Memory B cell (primary cell): ENCODE measurements at regions not wholly inside any gene's neighbourhood (a gene's known extent, or its start where the extent isn't known, plus 50 kb on each side); places are given as distances from the start of the nearest gene placed in this dataset.

Source experiments
- ATAC-seq: fragments of 150-1000 bp; cut with Tn5 transposase; 2 replicates; pipeline ENCODE4 v1.10.0; 2021; ENCODE audit warnings: low read depth, mild to moderate bottlenecking, moderate library complexity
- DNase-seq, 2 donors: peaks; one replicate each; pipeline ENCODE4 v3.0.0; 2022; ENCODE audit warnings: low spot score in 2 of 2
- H3K27ac Mint-ChIP-seq: one replicate; pipeline ENCODE4 v1.8.0; 2022; ENCODE audit warnings: mild to moderate bottlenecking, moderate library complexity, mixed read lengths
- H3K27me3 Mint-ChIP-seq: one replicate; pipeline ENCODE4 v1.8.0; 2022; ENCODE audit warnings: mixed read lengths
- H3K36me3 Mint-ChIP-seq: one replicate; pipeline ENCODE4 v1.8.0; 2022; ENCODE audit warnings: mild to moderate bottlenecking, mixed read lengths
- H3K4me1 Mint-ChIP-seq: one replicate; pipeline ENCODE4 v1.8.0; 2022; ENCODE audit warnings: mixed read lengths
- H3K4me3 Mint-ChIP-seq: one replicate; pipeline ENCODE4 v1.8.0; 2022; ENCODE audit warnings: mild to moderate bottlenecking, moderate library complexity, mixed read lengths
- H3K9me3 Mint-ChIP-seq: one replicate; pipeline ENCODE4 v1.8.0; 2022; ENCODE audit warnings: mixed read lengths

DNA sequence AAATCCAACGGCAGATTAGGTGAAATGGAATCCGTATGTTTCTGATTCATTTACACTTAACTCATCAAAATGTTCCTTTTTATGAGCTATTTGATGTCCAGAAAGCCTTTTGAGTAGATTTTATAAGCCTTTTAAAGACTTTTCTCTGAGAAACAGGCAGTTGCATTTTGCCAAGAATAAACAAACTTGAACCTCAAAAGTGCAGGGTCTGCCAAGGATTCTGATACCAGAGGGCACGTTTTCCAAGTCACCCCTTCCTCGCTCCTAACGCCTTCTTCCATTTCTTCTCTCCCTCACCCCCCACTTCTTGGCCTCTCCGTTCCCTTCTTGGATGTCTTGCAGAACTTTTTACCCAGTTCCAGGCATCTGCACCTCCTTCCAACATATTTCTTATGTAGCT is 200.6 kb upstream of the TBX3 start:
- ATAC-seq, result no peak
- H3K36me3 Mint-ChIP-seq, result no peaks in the 10 kb centered on the region
- H3K4me1 Mint-ChIP-seq, result no peaks in the 10 kb centered on the region
- H3K9me3 Mint-ChIP-seq, result peaks cover 1% of the 10 kb centered on the region
- no peaks in the 10 kb centered on the region for H3K27me3 Mint-ChIP-seq
- no peak overlapping the region for H3K4me3 Mint-ChIP-seq
- DNase-seq, result no peak
- H3K27ac Mint-ChIP-seq, result no peak overlapping the region

DNA sequence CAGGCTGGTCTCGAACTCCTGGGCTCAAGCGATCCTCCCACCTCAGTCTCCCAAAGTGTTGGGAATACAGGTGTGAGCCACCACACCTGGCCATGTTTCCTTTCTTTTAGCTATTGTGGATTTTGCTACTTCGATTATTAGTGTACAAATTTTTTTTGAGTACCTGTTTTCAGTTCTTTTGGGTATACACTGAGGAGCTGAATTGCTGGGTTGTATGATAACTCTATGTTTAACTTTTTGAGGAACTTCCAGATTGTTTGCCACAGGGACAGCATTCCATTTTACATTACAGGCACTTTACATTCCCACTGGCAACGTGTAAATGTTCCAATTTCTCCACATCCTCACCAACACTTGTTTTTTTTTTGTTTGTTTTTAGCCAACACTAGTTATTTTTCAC is 198.1 kb upstream of the TBX3 start:
- no peak for ATAC-seq
- no peak for DNase-seq
- H3K9me3 Mint-ChIP-seq, result peaks cover 5% of the 10 kb centered on the region

DNA sequence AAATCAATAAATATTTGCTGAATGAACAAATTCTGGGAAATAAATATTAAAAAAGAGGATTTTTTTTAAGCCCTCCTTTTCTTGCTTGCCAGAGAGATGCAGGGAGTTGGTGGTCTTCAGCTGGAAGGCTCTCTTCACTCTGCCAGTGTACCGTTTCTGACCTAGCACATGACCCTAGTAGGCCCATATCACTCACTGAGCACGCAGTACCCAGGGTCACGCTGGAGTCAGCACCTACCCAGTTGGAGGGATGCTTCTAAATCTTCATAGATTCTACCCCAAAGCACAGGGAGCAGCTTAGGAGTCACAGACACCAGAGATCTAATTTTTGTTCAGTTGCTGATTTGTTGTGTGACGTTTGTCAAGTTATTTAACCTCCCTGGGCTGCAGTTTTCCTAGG is 195.4 kb upstream of the TBX3 start:
- peaks cover 5% of the 10 kb centered on the region for H3K9me3 Mint-ChIP-seq
- no peaks in the 10 kb centered on the region for H3K36me3 Mint-ChIP-seq
- H3K4me1 Mint-ChIP-seq, result peaks cover 2% of the 10 kb centered on the region
- H3K27me3 Mint-ChIP-seq, result no peaks in the 10 kb centered on the region
- DNase-seq, result no peak
- H3K4me3 Mint-ChIP-seq, result no peak overlapping the region
- no peak for ATAC-seq
- no peak overlapping the region for H3K27ac Mint-ChIP-seq

More for the DNA sequence above, 198.1 kb upstream of the TBX3 start:
- H3K27ac Mint-ChIP-seq, result no peak overlapping the region
- no peaks in the 10 kb centered on the region for H3K36me3 Mint-ChIP-seq
- H3K4me1 Mint-ChIP-seq, result peaks cover 2% of the 10 kb centered on the region
- no peak overlapping the region for H3K4me3 Mint-ChIP-seq
- no peaks in the 10 kb centered on the region for H3K27me3 Mint-ChIP-seq

DNA sequence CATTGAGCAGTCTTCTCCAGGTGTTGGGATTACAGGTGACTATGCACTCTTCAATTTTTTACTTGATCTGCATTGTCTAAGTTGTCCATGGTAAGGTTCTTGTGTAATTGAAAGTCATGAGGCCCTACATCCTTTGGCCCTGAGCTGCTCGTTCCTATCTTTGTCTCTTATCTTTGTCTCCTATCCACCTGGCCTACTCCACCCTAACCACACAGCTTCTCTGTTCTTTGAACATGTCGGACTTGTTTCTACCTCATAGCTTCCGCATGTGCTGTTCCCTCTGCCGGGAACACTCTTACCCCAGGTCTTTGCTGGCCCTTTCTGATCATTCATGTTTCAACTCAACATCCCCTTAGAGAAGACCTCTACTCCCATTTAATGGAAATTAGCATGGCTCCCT is 194.8 kb upstream of the TBX3 start:
- peaks cover 2% of the 10 kb centered on the region for H3K4me1 Mint-ChIP-seq
- H3K9me3 Mint-ChIP-seq, result peaks cover 5% of the 10 kb centered on the region
- H3K36me3 Mint-ChIP-seq, result no peaks in the 10 kb centered on the region
- ATAC-seq (no peak), DNase-seq (no peak)
- H3K27me3 Mint-ChIP-seq, result no peaks in the 10 kb centered on the region
- H3K4me3 Mint-ChIP-seq, result no peak overlapping the region
- H3K27ac Mint-ChIP-seq, result no peak overlapping the region

DNA sequence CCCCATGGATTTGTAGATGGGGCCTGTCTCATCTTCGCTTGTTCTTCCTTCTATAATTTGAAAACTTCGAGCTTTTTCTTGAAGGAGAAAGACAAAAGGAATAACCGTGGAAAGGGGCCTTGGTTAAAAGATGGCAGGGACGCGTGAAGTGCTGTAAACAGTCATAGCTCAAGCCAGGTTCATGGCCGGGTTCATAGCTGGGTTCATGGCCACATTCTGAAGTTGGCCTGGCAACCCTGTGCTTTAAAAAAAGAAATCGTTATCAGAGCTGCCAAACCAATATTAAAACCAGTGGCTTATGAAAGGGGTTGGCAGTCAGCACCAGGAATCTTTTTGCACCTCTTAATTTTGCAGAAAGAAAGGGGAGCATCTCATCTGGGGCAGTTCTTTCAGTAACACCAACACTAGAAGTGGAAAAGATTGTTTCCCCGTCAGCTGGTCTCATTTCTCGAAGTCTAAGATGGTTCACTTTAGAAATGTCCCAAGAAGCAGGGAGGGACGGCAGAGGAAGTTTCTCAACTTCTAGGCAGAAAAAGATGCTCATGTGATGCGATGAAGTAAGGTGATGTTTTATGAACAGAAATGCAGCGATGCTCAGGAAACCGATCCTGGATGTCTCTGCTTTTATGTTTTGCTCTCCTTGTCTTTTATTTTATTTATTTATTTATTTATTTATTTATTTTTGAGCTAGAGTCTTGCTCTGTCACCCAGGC is 193.1 kb upstream of the TBX3 start:
- H3K9me3 Mint-ChIP-seq, result peaks cover 4% of the 10 kb centered on the region
- H3K27ac Mint-ChIP-seq, result no peak overlapping the region
- DNase-seq, result no peak
- ATAC-seq, result no peak
- no peak overlapping the region for H3K4me3 Mint-ChIP-seq
- H3K36me3 Mint-ChIP-seq, result no peaks in the 10 kb centered on the region
- peaks cover 2% of the 10 kb centered on the region for H3K4me1 Mint-ChIP-seq
- no peaks in the 10 kb centered on the region for H3K27me3 Mint-ChIP-seq

DNA sequence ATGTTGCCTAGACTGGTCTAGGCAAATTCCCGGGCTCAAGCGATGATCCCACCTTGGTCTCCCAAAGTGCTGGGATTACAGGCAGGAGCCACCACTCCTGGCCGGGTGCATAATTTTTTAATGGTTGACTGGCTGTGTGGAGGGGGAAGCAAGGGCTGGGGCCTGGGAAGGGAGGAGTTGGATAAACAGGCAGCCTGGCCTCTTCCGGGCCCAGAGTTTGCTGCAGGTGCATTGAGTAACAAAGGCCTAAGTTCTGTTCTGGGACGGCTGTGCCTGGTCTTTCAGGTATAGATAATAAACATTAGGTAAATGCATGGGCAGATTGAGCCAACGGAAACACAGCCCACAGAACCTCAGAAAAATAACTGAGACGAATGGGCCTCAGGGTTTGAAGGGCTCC is 191.3 kb upstream of the TBX3 start:
- DNase-seq, result no peak
- Mint-ChIP-seq H3K36me3 (no peaks in the 10 kb centered on the region), H3K9me3 (peaks cover 6% of the 10 kb centered on the region), H3K27ac (no peak overlapping the region), H3K4me1 (peaks cover 2% of the 10 kb centered on the region), H3K27me3 (no peaks in the 10 kb centered on the region), H3K4me3 (no peak overlapping the region)
- no peak for ATAC-seq

DNA sequence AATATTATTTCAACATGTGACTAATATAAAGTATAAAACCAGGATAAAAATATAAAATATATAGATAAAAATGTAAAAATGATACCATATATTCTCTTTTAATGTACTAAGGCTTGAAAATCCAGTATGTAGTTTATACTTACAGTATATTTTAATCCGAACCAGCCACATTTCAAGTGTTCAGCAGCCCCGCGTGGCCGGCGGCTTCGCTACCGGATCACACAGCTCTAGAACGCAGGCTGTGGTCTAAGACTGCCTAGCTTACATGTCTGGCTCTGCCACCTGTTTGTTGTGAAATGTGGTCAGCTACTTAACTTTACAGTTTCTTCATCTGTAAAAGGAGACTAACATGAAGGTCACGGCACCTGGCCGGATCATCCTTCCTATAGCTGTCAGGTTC is 189.7 kb upstream of the TBX3 start:
- Mint-ChIP-seq H3K27ac (no peak overlapping the region), H3K4me1 (peaks cover 2% of the 10 kb centered on the region), H3K27me3 (no peaks in the 10 kb centered on the region), H3K9me3 (peaks cover 3% of the 10 kb centered on the region), H3K36me3 (no peaks in the 10 kb centered on the region), H3K4me3 (no peak overlapping the region)
- no peak for ATAC-seq
- DNase-seq, result no peak

DNA sequence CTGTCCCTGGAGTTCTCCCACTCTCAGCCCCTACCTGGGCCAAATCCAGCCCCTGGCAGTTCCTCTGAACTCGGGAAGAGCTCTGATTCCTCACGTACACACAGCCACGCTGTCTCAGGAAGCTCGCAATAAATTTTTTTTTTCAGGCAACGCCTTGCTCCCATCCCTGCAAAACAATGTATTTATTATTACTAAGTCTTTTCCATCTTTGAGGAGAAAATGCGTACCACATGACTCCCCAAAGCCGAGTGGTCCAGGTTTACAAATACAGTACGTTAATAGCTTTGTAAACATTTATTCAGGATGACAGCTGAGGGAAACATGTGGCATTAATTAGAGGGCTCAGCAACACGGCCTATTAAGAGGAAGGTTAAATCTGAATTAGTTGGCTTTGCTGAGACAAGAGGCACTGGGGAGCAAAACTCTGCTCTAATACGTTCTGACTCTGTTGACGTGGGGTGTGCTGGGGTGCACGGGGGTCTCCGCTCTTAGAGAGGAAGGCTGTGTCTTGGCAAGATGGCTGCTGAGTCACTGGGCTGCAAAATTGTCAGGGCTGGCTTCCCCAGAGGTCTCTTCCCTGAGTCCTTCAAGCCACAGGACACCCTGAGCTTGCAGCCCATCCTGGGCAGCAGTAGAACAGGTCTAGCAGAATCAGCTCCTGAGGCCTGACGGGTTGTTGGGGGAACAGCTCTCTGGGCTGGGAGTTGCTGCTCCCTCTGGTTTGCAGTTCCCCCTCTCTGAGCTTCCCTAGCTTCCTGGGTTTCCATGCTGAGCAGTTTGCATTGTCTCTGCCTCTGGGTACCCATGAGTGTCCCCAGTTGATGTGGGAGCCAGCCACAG is 185.2 kb upstream of the TBX3 start:
- Mint-ChIP-seq H3K27ac (no peak overlapping the region), H3K4me3 (no peak overlapping the region), H3K9me3 (peaks cover 3% of the 10 kb centered on the region), H3K27me3 (peaks cover 2% of the 10 kb centered on the region), H3K4me1 (no peaks in the 10 kb centered on the region), H3K36me3 (no peaks in the 10 kb centered on the region)
- DNase-seq (no peak), ATAC-seq (no peak)

DNA sequence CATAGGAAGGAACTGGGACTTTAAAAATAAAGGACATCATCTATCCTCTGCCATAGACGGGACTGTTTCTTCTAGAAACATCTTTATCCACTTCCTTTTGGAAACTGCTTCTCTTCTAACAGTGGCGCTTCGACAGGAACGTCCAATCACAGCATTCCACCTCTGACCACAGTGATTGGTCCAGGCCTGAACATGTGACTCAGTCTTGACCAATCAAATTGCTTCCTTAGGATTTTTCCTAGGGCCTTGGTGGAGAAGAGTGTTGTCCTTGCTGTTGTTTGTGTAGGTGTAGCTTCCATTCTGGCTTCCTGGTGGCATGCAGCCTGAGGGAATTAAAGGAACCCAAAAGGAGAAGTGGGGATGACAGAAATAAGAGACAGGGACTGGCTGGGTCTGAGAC is 182.4 kb upstream of the TBX3 start:
- H3K9me3 Mint-ChIP-seq, result peaks cover 5% of the 10 kb centered on the region
- H3K27ac Mint-ChIP-seq, result no peak overlapping the region
- peaks cover 2% of the 10 kb centered on the region for H3K27me3 Mint-ChIP-seq
- DNase-seq (no peak), ATAC-seq (no peak)
- H3K4me1 Mint-ChIP-seq, result no peaks in the 10 kb centered on the region
- H3K36me3 Mint-ChIP-seq, result no peaks in the 10 kb centered on the region
- no peak overlapping the region for H3K4me3 Mint-ChIP-seq

DNA sequence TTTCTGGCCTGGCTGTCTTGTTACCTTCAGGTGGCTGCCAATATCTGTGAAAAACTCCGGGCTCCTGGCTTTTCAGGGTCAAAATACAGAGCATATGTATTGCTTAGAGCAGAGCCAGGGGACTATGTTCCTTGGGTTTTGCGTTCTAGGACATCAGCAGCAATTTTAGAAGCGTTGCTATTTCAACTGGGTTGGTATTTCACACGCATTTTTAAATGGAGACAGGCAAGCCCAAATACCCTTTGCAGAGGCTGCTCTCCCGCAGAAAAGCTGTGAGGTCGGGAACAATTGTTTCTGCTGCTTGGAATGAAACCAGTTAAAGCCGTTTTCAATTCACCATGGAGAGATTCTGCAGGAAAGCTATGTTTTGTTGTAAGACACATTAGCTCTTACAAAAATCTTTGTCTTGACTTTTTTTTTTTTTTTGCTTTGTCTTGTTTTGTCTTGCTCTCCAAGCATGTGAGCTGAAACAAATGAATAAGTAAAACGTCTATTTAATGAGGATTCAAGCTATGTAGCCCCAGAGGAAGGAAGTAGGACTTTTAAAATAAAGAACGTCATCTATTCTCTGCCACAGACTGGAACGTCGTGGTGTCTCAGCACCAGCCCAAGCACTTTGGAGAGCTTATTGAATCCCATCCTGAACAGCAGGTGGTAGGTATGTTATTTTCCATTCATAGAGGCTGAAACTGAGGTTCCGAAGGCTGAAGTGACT is 181.0 kb upstream of the TBX3 start:
- ATAC-seq (no peak), DNase-seq (no peak)
- Mint-ChIP-seq H3K4me3 (no peak overlapping the region), H3K27ac (no peak overlapping the region), H3K4me1 (no peaks in the 10 kb centered on the region), H3K36me3 (no peaks in the 10 kb centered on the region), H3K27me3 (peaks cover 2% of the 10 kb centered on the region), H3K9me3 (peaks cover 8% of the 10 kb centered on the region)

DNA sequence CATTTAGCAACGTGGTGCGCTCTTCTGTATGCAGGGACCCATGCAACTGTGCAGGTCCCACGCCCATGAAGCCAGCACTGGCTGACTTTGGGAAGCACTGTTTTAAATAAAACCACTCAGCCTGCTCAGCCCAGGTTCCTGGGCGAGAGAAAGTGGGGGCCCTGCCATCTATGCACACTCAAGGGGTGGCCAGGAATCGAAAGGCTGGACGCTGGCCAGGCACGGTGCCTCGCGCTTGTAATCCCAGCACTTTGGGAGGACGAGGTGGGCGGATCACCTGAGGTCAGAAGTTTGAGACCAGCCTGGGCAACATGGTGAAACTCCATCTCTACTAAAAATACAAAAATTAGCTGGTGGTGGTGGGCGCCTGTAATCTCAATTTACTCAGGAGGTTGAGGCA is 179.9 kb upstream of the TBX3 start:
- no peak overlapping the region for H3K27ac Mint-ChIP-seq
- H3K4me3 Mint-ChIP-seq, result no peak overlapping the region
- H3K27me3 Mint-ChIP-seq, result peaks cover 2% of the 10 kb centered on the region
- no peaks in the 10 kb centered on the region for H3K36me3 Mint-ChIP-seq
- ATAC-seq (no peak), DNase-seq (no peak)
- H3K4me1 Mint-ChIP-seq, result no peaks in the 10 kb centered on the region
- peaks cover 8% of the 10 kb centered on the region for H3K9me3 Mint-ChIP-seq

DNA sequence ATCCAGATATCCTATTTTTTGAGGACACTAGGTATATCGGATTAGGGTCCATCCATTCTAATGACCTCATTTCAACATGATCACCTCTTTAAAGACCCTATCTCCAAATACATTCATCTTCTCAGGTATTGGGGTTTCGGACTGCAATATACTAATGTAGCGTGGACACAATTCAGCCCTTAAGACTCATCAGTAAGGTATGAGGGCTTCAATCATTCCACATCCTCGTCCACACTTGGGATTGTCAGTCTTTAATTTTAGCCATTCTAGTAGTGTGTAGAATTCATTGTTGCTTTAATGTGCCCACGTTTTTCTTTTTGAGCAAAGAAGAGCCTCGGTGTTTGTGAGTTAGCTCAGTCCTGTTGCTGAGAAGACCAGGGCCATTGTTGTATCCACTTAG is 177.0 kb upstream of the TBX3 start:
- no peak for ATAC-seq

DNA sequence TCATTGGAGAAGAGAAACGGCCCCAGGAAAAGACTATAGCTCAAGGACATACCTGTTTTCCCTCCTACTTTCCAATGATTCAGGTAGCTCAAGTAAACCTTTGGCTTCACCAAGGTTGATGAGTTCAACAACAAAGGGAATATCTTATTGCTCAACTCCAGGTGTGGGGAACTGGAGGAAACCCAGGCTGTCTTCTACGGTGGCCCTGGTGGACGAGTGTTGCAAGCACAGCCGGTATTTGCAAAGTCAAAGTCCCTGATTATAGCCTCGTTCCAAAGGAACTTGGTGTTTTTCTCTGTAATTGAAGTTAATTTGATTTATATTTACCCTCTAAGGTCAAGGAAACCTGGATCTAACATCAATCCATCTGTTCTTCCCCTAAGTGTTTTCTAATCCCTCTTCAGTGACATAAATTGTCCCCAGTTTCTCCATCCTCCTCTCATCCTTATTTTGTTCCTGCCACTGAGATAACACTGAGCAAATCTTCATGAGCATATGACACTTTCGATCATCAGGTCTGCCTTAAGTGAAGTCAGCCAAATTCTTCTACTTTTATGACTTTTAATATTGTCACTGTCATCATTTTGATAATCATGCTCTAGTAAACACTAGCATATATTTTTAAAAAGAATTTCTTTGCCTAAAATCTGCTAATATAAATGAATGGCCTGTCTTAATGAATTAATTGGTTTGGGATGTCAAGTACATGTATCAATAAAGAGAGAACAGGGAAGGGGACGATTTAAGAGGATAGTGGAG is 174.6 kb upstream of the TBX3 start:
- Mint-ChIP-seq H3K36me3 (no peaks in the 10 kb centered on the region), H3K27ac (no peak overlapping the region), H3K4me1 (no peaks in the 10 kb centered on the region), H3K4me3 (no peak overlapping the region), H3K27me3 (no peaks in the 10 kb centered on the region), H3K9me3 (peaks cover 16% of the 10 kb centered on the region)
- DNase-seq (no peak), ATAC-seq (no peak)

More for the DNA sequence above, 177.0 kb upstream of the TBX3 start:
- H3K4me3 Mint-ChIP-seq, result no peak overlapping the region
- H3K4me1 Mint-ChIP-seq, result no peaks in the 10 kb centered on the region
- peaks cover 12% of the 10 kb centered on the region for H3K9me3 Mint-ChIP-seq
- H3K36me3 Mint-ChIP-seq, result no peaks in the 10 kb centered on the region
- no peak for DNase-seq
- H3K27me3 Mint-ChIP-seq, result no peaks in the 10 kb centered on the region
- H3K27ac Mint-ChIP-seq, result no peak overlapping the region

DNA sequence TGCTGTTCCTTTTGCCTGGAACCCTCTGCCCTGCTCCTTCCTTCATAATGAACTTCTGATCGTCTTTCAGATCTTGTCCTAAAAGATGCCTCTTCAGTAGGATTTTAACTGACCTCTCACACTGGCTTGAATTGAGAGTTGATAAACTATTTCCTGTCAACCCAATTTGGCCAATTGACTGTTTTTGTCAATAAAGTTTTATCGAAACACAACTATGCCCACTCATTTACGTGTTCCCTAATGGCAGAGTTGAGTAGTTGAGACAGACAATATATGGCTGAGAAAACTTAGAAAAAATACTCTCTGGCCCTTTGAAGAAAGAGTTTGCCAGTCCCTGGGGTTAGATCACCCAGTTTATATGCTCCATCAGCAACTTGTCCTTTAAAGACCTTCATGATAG is 171.7 kb upstream of the TBX3 start:
- peaks cover 17% of the 10 kb centered on the region for H3K9me3 Mint-ChIP-seq
- no peaks in the 10 kb centered on the region for H3K4me1 Mint-ChIP-seq
- no peak for ATAC-seq

More for the DNA sequence above, 171.7 kb upstream of the TBX3 start:
- no peak for DNase-seq
- H3K27me3 Mint-ChIP-seq, result no peaks in the 10 kb centered on the region
- no peaks in the 10 kb centered on the region for H3K36me3 Mint-ChIP-seq
- H3K4me3 Mint-ChIP-seq, result no peak overlapping the region
- no peak overlapping the region for H3K27ac Mint-ChIP-seq
